ENCODE measurements at regions not wholly inside any gene's neighbourhood (a gene's known extent, or its start where the extent isn't known, plus 50 kb on each side); places are given as distances from the start of the nearest gene placed in this dataset.

DNA sequence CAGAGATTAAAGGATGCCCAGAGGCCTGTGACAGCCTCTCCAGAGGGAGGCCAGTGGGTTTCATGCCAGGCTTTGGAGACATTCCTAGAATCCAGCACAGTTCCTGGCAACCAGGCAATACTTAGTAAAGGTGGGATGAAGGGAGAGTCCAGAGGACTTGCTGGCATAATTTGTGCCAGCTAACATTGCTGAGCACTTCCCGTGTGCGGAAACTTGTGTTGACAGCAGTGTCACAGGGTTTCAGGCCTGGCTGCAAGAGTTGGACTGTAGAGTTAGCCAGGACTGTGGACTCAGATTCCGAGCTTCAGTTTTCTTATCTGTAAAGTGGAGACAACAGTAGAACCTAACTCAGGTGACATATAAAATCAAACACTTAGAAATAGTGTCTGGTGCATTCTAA is 141.7 kb downstream of the SALL1 start:
- ATAC-seq (no peak), DNase-seq (no peak)
- WGBS, result 85% methylated on average over 3 of the region's 3 CpGs
- Histone ChIP-seq H3K4me1 (ENCODE audit: control insufficient read depth, insufficient read depth, low read length) (no peaks in the 10 kb centered on the region), H3K27me3 (ENCODE audit: control insufficient read depth, insufficient read depth) (no peaks in the 10 kb centered on the region), H3K27ac (ENCODE audit: low read length) (no peak overlapping the region), H3K9me3 (ENCODE audit: control insufficient read depth, low read length) (no peaks in the 10 kb centered on the region), H3K4me3 (ENCODE audit: low read length) (no peak overlapping the region)
- intact Hi-C loops (cut with DNase I), result no loop called here

DNA sequence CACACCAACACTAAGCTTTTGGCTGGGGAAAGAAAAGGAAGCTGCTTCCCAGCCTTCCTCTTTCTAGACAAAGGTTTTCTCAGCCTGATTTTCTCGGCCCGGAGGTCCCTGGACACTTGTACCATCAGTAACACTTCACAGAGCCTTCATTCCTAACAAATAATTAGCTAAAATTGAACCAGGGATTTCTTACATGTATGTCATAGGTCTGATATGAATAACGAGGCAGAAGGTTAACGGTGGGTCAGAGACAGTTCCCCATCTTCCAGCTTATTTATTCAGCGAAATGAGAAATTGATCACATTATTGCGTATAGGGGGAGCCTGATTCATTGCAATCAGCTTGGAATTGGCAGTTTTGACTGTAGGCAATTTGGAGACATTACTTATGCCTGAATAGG is 142.5 kb downstream of the SALL1 start:
- Histone ChIP-seq H3K4me3 (ENCODE audit: low read length) (no peak overlapping the region), H3K27ac (ENCODE audit: low read length) (no peak overlapping the region), H3K4me1 (ENCODE audit: control insufficient read depth, insufficient read depth, low read length) (no peaks in the 10 kb centered on the region), H3K9me3 (ENCODE audit: control insufficient read depth, low read length) (no peaks in the 10 kb centered on the region), H3K27me3 (ENCODE audit: control insufficient read depth, insufficient read depth) (no peaks in the 10 kb centered on the region)
- WGBS, result 67% methylated on average over 6 of the region's 6 CpGs
- ATAC-seq, result no peak
- intact Hi-C loops (cut with DNase I), result no loop called here
- DNase-seq, result no peak

DNA sequence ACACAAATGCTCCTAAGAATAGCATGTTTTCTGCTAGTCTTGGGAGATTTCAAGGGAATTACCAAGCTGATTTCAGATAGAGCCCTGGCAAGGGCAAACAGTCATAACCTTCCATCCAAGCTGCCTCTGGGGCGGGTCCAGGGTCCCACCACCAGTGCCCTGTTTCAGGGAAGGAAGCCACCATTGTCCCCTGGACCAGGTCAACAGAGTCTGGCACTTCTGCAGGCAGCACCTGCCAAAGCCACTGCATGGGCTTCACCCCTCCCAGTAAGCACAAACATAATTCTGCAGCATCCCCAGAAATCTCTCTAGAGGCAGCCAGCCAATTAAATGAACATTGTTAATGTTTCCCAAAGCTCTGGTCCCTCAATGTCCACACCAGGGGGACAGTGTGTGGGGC is 143.0 kb downstream of the SALL1 start:
- ATAC-seq (no peak), DNase-seq (no peak)
- Histone ChIP-seq H3K27me3 (ENCODE audit: control insufficient read depth, insufficient read depth) (no peaks in the 10 kb centered on the region), H3K9me3 (ENCODE audit: control insufficient read depth, low read length) (no peaks in the 10 kb centered on the region), H3K4me3 (ENCODE audit: low read length) (no peak overlapping the region), H3K27ac (ENCODE audit: low read length) (no peak overlapping the region), H3K4me1 (ENCODE audit: control insufficient read depth, insufficient read depth, low read length) (no peaks in the 10 kb centered on the region)
- WGBS, result 64% methylated on average over 1 of the region's 1 CpG
- intact Hi-C loops (cut with DNase I), result no loop called here

- WGBS, result 76% methylated on average over 5 of the region's 5 CpGs
- Histone ChIP-seq H3K4me1 (ENCODE audit: control insufficient read depth, insufficient read depth, low read length) (no peaks in the 10 kb centered on the region), H3K4me3 (ENCODE audit: low read length) (no peak overlapping the region), H3K27me3 (ENCODE audit: control insufficient read depth, insufficient read depth) (no peaks in the 10 kb centered on the region), H3K27ac (ENCODE audit: low read length) (no peak overlapping the region), H3K9me3 (ENCODE audit: control insufficient read depth, low read length) (no peaks in the 10 kb centered on the region)
- ATAC-seq (peak; percentile 54 to 75), DNase-seq (no peak)
- intact Hi-C loops (cut with DNase I), result no loop called here
Observed at GRCh38 chr16:51003850-51004566, 147.1 kb downstream of the SALL1 start.

- no peaks in the 10 kb centered on the region for H3K27me3 ChIP-seq (ENCODE audit: control insufficient read depth, insufficient read depth)
- 39% methylated on average over 7 of the region's 7 CpGs for WGBS
Observed at GRCh38 chr16:51002881-51003490, 148.1 kb downstream of the SALL1 start.

DNA sequence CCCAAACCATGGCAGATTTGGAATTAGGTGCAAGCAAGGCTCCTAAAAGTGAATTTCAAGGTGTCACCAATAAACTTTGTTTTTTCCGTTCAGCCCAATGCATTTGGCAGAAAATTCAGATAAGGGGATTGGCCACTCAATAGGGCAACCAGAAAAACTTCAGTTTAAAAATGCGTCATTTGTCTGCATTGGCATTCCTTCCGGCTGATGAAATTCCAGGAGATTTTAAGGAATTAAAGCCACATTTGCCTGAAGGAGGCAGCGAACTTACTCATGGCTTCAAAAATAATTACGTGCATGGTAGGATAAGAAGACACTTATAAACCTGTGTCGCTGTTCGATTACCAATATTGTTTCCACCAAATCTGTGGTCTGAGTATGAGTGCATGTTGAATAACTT is 151.9 kb downstream of the SALL1 start:
- 78% methylated on average over 7 of the region's 7 CpGs for WGBS

More at GRCh38 chr16:51002881-51003490, 148.1 kb downstream of the SALL1 start:
- Histone ChIP-seq H3K9me3 (ENCODE audit: control insufficient read depth, low read length) (no peaks in the 10 kb centered on the region), H3K27ac (ENCODE audit: low read length) (no peak overlapping the region), H3K4me1 (ENCODE audit: control insufficient read depth, insufficient read depth, low read length) (no peaks in the 10 kb centered on the region), H3K4me3 (ENCODE audit: low read length) (no peak overlapping the region)
- ATAC-seq (peak; percentile 84 to 94), DNase-seq (peak in 2 of 3 donors; percentile 48 to 60)
- intact Hi-C loops (cut with DNase I), result no loop called here

DNA sequence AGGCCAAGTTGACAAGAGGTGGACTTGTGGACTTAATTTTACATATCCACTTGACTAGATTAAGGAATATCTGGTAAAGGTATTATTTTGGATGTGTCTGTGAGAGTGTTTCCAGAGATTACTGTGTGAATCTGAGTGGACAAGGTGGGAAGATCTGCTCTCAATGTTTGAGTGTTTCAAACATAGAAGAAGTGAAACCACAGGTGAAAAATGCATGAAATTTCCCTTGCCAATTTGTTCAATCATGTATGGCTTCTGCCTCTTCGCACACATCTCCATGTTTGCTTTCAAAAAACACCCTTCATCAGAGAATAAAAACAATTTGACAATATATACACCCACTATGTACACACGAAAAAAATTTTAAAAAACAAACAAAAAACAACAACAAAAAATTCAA is 152.7 kb downstream of the SALL1 start:
- intact Hi-C loops (cut with DNase I), result no loop called here
- no peaks in the 10 kb centered on the region for H3K4me1 ChIP-seq (ENCODE audit: control insufficient read depth, insufficient read depth, low read length)
- DNase-seq, result no peak
- ATAC-seq, result no peak
- no peaks in the 10 kb centered on the region for H3K9me3 ChIP-seq (ENCODE audit: control insufficient read depth, low read length)
- H3K4me3 ChIP-seq (ENCODE audit: low read length), result no peak overlapping the region
- 81% methylated on average over 2 of the region's 2 CpGs for WGBS
- no peak overlapping the region for H3K27ac ChIP-seq (ENCODE audit: low read length)
- no peaks in the 10 kb centered on the region for H3K27me3 ChIP-seq (ENCODE audit: control insufficient read depth, insufficient read depth)

More for the DNA sequence above, 151.9 kb downstream of the SALL1 start:
- Histone ChIP-seq H3K9me3 (ENCODE audit: control insufficient read depth, low read length) (no peaks in the 10 kb centered on the region), H3K27ac (ENCODE audit: low read length) (no peak overlapping the region), H3K4me1 (ENCODE audit: control insufficient read depth, insufficient read depth, low read length) (no peaks in the 10 kb centered on the region), H3K4me3 (ENCODE audit: low read length) (no peak overlapping the region), H3K27me3 (ENCODE audit: control insufficient read depth, insufficient read depth) (no peaks in the 10 kb centered on the region)
- DNase-seq, result no peak
- no peak for ATAC-seq
- intact Hi-C loops (cut with DNase I), result no loop called here

GRCh38 chr16:50997679-50998078 is 153.4 kb downstream of the SALL1 start:
- intact Hi-C loops (cut with DNase I), result no loop called here
- 72% methylated on average over 6 of the region's 6 CpGs for WGBS
- ATAC-seq, result no peak

DNA sequence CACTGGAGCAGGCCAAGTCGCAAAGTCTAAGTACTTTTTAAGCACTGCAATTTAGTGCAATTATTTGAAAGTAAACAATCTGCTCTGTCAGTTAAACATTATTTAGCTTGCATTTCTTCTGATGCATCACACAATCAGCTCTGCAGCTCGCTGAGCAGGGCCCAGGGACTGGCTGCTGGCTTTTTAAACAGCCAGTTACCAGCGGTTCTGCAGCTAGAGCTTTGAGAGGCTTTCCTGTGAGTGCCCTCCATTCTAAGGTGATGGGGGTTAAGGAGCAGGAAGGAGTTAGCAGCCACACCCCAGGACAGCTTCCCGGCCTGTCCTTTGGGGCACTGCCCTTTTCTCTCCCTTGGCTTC is 154.3 kb downstream of the SALL1 start:
- no peaks in the 10 kb centered on the region for H3K9me3 ChIP-seq (ENCODE audit: control insufficient read depth, low read length)
- 50% methylated on average over 4 of the region's 4 CpGs for WGBS
- DNase-seq, result no peak
- no peaks in the 10 kb centered on the region for H3K27me3 ChIP-seq (ENCODE audit: control insufficient read depth, insufficient read depth)
- intact Hi-C loops (cut with DNase I), result no loop called here
- H3K4me3 ChIP-seq (ENCODE audit: low read length), result no peak overlapping the region
- no peak overlapping the region for H3K27ac ChIP-seq (ENCODE audit: low read length)
- H3K4me1 ChIP-seq (ENCODE audit: control insufficient read depth, insufficient read depth, low read length), result no peaks in the 10 kb centered on the region
- ATAC-seq, result no peak

More at GRCh38 chr16:50997679-50998078, 153.4 kb downstream of the SALL1 start:
- Histone ChIP-seq H3K4me3 (ENCODE audit: low read length) (no peak overlapping the region), H3K4me1 (ENCODE audit: control insufficient read depth, insufficient read depth, low read length) (no peaks in the 10 kb centered on the region), H3K27ac (ENCODE audit: low read length) (no peak overlapping the region), H3K27me3 (ENCODE audit: control insufficient read depth, insufficient read depth) (no peaks in the 10 kb centered on the region), H3K9me3 (ENCODE audit: control insufficient read depth, low read length) (no peaks in the 10 kb centered on the region)
- DNase-seq, result no peak

DNA sequence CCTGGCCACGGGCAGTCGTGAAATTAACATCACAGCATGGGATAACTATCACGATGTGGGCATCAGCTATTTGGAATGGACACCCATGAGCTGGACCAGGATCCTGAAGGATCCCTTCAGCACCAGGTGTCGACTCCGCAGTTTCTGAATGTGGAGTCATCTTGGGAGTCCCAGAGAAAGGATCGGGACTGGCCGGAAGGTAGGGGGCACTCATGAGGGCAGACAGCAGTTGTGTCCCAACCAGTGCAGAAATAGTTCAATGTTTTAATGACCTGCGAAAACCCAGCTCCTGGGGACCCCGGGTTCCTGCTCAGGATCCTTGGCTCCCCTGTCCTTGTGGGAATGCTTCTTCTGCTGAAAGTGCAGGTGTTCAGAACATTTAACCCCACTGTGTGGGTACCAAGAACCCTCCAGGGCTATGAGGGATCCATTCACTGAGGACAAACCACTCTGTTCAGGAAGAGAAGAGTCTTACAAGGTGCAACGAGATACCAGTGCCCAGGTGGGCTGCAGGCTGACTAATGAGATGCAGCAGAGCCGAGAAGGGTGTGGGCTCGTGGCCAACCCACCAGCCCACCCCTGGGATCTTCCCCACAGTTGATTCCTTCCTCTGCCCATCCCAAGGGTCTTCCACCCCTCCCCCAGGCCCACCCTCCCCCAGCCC is 154.8 kb downstream of the SALL1 start:
- Histone ChIP-seq H3K4me1 (ENCODE audit: control insufficient read depth, insufficient read depth, low read length) (no peaks in the 10 kb centered on the region), H3K9me3 (ENCODE audit: control insufficient read depth, low read length) (no peaks in the 10 kb centered on the region), H3K27me3 (ENCODE audit: control insufficient read depth, insufficient read depth) (no peaks in the 10 kb centered on the region), H3K4me3 (ENCODE audit: low read length) (no peak overlapping the region), H3K27ac (ENCODE audit: low read length) (no peak overlapping the region)
- no peak for DNase-seq
- ATAC-seq, result no peak
- 78% methylated on average over 12 of the region's 12 CpGs for WGBS
- intact Hi-C loops (cut with DNase I), result no loop called here

GRCh38 chr16:50994995-50995394 is 156.1 kb downstream of the SALL1 start:
- DNase-seq (no peak), ATAC-seq (no peak)
- WGBS, result 87% methylated on average over 8 of the region's 8 CpGs
- Histone ChIP-seq H3K27me3 (ENCODE audit: control insufficient read depth, insufficient read depth) (no peaks in the 10 kb centered on the region), H3K27ac (ENCODE audit: low read length) (no peak overlapping the region), H3K9me3 (ENCODE audit: control insufficient read depth, low read length) (no peaks in the 10 kb centered on the region), H3K4me3 (ENCODE audit: low read length) (no peak overlapping the region), H3K4me1 (ENCODE audit: control insufficient read depth, insufficient read depth, low read length) (no peaks in the 10 kb centered on the region)
- intact Hi-C loops (cut with DNase I), result no loop called here

Measured in right cardiac atrium (tissue), 5 donors.